Skeletal muscle cell (primary cell): ENCODE measurements at regions not wholly inside any gene's neighbourhood (a gene's known extent, or its start where the extent isn't known, plus 50 kb on each side); places are given as distances from the start of the nearest gene placed in this dataset.
A peak's percentile ranks its signal among the peaks of the same experiment; 100 is the strongest.
"Not testable (repeated sequence)": the region's sequence is repeated elsewhere in the genome, so short reads cannot be mapped to it uniquely, and the experiment has no call there.

Experiments
- DNase-seq: peaks from one replicate; pipeline ENCODE4 v3.0.0-alpha.2; 2010; ENCODE audit warnings: low read depth
- H3K4me3 ChIP-seq: 2 replicates; pipeline ENCODE4 v1.5.1; 2011; ENCODE audit warnings: low read depth, mild to moderate bottlenecking, control low read depth, low read length, moderate library complexity

DNA sequence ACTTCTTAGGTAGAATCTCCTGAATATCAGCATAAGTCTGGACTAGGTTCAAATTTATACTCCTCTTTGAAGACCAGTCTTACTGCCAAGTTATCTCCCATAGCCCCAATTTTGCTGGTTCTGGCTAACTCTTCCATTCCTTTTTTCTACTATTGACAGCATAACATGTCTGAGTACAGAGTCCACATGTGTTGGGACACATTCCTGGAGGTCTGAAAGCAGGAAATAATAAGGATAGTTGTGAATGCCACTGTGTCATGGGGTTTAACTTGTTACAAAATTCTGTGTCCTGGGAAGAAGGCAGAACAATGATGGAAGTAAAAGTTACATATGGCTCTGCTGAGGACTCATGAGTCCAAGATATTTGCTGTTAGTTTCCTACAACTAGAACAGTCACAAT is 57.4 kb upstream of the ZBTB20 start:
- H3K4me3 ChIP-seq, result no peak overlapping the region
- DNase-seq, result no peak

GRCh38 chr3:115208066-115208750 is 61.1 kb upstream of the ZBTB20 start:
- no peak for DNase-seq
- no peak overlapping the region for H3K4me3 ChIP-seq

GRCh38 chr3:115211810-115212492 is 64.9 kb upstream of the ZBTB20 start:
- DNase-seq, result no peak
- no peak overlapping the region for H3K4me3 ChIP-seq

DNA sequence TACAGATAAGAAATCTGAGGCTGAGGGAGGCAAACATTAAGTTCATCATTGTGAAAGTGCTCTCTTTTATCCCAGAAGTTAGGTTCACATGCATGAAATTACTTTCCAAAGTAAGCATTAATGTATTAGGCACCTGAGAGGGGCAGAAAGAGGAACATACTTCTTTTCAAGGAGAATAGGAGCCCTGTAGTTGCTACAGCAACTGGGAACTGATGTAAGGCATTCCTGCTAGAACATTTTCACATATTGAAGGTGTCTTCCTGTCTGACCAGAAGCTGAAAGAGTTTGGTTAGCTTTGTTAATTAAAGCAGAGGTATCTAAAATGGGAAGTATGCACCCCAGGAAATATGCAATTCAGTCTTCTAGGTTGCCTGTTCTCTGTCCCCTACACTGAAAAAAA is 65.5 kb upstream of the ZBTB20 start:
- no peak overlapping the region for H3K4me3 ChIP-seq
- no peak for DNase-seq

- DNase-seq, H3K4me3 ChIP-seq: not testable (repeated sequence)
These were observed 66.0 kb upstream of the ZBTB20 start for GRCh38 chr3:115213052-115213451.

- DNase-seq, result no peak
These were observed 70.2 kb upstream of the ZBTB20 start for GRCh38 chr3:115217292-115217677.

DNA sequence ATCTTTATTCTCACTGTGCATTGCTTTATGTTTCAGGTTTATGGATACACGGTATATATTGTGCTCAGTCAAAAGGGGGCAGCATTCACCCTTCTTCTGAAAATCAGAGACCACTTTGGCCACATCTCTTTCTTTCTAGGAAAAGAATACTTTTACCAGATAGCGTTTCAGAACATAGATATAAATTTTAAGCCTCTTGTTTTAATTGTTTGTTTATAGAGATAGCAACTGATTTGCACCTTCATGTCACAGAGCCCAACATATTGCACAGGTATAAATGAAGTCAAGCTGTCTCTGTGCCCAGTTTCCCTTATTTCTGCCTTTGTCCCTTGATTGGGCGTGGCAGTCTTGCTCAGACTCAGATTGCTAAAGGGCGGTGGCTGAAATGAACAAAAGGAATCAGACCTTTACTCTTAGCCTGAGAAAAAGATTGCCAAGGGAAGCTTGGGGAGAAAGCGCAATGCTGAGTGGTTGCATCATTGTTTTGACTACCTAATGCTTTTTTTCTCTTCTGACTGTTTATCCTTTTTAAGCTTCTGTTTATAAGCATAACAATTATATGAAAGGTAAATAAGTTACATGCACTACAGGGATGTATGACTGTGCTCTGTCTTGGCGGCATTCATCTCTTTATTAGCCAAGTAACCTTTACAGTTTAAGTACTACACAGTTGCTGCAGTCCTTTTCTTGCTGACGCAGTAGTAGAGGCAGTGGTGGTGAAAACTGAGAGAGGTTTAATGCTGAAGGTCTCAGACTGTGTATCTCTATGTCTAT is 70.8 kb upstream of the ZBTB20 start:
- no peak overlapping the region for H3K4me3 ChIP-seq
- DNase-seq, result peak; percentile 36

More at GRCh38 chr3:115217292-115217677, 70.2 kb upstream of the ZBTB20 start:
- H3K4me3 ChIP-seq, result no peak overlapping the region

GRCh38 chr3:115218859-115219258 is 71.8 kb upstream of the ZBTB20 start:
- DNase-seq, result no peak
- no peak overlapping the region for H3K4me3 ChIP-seq

GRCh38 chr3:115224687-115225086 is 77.6 kb upstream of the ZBTB20 start:
- H3K4me3 ChIP-seq, result no peak overlapping the region
- DNase-seq, result no peak

DNA sequence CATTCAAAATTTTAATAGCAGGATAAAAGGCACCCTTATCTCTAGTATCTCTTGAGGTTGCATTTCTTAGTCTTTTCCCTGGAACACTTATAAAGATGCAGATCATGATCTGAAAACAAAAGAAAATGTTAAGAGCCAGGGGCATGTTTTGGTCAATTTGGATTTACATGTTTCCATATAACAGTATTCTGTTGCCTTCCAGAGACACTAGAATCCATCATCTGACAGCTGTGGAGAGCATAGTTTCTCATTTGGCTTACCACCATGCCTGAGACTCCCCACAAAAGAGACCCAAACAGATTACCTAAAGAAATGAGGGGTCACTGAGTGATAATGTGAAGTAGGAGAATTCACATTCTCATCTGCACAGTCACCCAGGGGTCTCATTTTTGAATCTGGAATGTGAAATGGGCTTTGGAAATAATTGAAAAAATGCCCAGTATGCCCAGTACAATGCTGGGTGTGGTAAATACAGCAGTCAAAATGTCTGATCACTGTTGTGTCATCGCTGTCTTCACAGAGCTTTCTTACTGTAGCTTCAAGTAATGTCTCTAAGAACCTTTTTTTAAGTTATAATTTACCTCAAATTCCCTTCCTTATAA is 79.9 kb upstream of the ZBTB20 start:
- no peak overlapping the region for H3K4me3 ChIP-seq
- DNase-seq, result no peak

GRCh38 chr3:115227461-115227860 is 80.4 kb upstream of the ZBTB20 start:
- no peak for DNase-seq
- no peak overlapping the region for H3K4me3 ChIP-seq

GRCh38 chr3:115228266-115228665 is 81.2 kb upstream of the ZBTB20 start:
- DNase-seq, result no peak
- H3K4me3 ChIP-seq, result no peak overlapping the region

- no peak overlapping the region for H3K4me3 ChIP-seq
- no peak for DNase-seq
These were observed 85.1 kb upstream of the ZBTB20 start for GRCh38 chr3:115232167-115232566.

- no peak overlapping the region for H3K4me3 ChIP-seq
These were observed 85.9 kb upstream of the ZBTB20 start for GRCh38 chr3:115233021-115233420.

GRCh38 chr3:115236496-115236895 is 89.4 kb upstream of the ZBTB20 start:
- no peak for DNase-seq

More at GRCh38 chr3:115233021-115233420, 85.9 kb upstream of the ZBTB20 start:
- DNase-seq, result no peak

GRCh38 chr3:115239717-115240116 is 92.6 kb upstream of the ZBTB20 start:
- peak; percentile 99 for DNase-seq
- H3K4me3 ChIP-seq, result no peak overlapping the region

More at GRCh38 chr3:115236496-115236895, 89.4 kb upstream of the ZBTB20 start:
- no peak overlapping the region for H3K4me3 ChIP-seq

- no peak overlapping the region for H3K4me3 ChIP-seq
- DNase-seq, result no peak
These were observed 97.3 kb upstream of the ZBTB20 start for GRCh38 chr3:115244350-115244749.

DNA sequence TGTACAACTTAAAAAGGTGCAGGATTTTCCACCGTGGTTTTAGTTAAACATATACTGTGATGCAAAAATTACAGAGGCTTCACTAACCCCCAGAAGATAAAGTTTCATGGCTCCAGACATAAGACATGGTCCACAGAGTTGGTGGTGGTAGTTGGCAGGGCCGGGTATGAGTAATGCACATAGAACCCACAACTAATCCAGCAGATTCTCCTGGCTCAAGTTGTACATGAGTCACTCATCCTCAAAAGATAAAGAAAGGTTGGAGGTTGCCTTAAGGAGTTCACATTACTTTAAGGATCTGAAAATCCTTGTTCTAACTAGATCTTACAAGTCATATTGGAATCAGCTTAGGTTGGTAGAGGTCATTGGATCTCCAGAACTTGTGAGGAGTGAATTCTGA is 98.3 kb upstream of the ZBTB20 start:
- peak; percentile 91 for DNase-seq
- no peak overlapping the region for H3K4me3 ChIP-seq

DNA sequence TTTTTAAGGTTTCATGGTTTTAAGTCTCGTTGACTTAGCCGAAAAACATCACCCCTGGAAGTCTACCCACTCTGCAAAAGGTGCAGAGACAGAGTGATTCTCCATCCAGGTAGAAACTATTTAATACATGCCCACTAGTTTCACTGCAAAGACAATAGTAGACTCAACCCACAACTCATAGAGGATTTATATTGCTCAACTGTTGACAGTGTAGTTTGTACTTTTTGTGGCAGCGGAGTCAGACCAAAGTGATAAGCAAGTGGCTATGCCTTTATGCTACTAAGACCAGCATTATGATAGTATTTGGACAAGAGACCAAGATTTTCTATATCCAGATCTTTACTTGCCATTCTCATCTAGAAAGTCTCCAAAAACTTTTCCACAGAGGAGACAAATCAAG is 98.8 kb upstream of the ZBTB20 start:
- H3K4me3 ChIP-seq, result no peak overlapping the region
- no peak for DNase-seq

GRCh38 chr3:115246461-115247020 is 99.5 kb upstream of the ZBTB20 start:
- DNase-seq, result peak; percentile 51
- H3K4me3 ChIP-seq, result no peak overlapping the region
